IMR-90 (cell line): ENCODE measurements at regions not wholly inside any gene's neighbourhood (a gene's known extent, or its start where the extent isn't known, plus 50 kb on each side); places are given as distances from the start of the nearest gene placed in this dataset.

Source experiments
- ATAC-seq: fragments of 200-7000 bp; cut with Tn5 transposase; 2 replicates; pipeline ENCODE4 v1.9.1; 2020; ENCODE audit warnings: low read depth, mild to moderate bottlenecking, moderate library complexity
- BruUV-seq: library from RNA; stranded (reverse); fragments of 400-500 nt; replicated peaks from 2 replicates; lab custom pipeline; 2021; lab: Mats Ljungman, UMichigan
- CTCF ChIA-PET: fragments of 300-600 bp; formaldehyde crosslinking; extraction: SDS; loops from one replicate; lab custom pipeline; 2021; ENCODE audit warnings: antibody characterized with exemption; lab: Yijun Ruan, JAX
- POLR2A ChIA-PET: fragments of 300-600 bp; sonication (Branson Sonifier 250); formaldehyde crosslinking; loops from one replicate; lab custom pipeline; 2022; ENCODE audit warnings: antibody characterized with exemption; ENCODE audit not compliant: unreplicated experiment; lab: Charles Lee
- DNase-seq: peaks from one replicate; pipeline ENCODE4 v3.0.0; 2013
- H2AFZ ChIP-seq: replicated peaks from 2 replicates; pipeline ENCODE3; 2013; ENCODE audit warnings: low read length, mild to moderate bottlenecking; ENCODE audit not compliant: poor library complexity
- H2AK5ac ChIP-seq: 2 replicates; pipeline ENCODE4 v1.6.1; 2013; ENCODE audit warnings: low read depth, low read length, inconsistent platforms
- H2AK9ac ChIP-seq: replicated peaks from 2 replicates; pipeline ENCODE3; 2013; ENCODE audit warnings: mild to moderate bottlenecking, low read depth, low read length, moderate library complexity; ENCODE audit not compliant: poor library complexity
- H2BK120ac ChIP-seq: 2 replicates; pipeline ENCODE4 v1.6.1; 2013; ENCODE audit warnings: low read depth, low read length, inconsistent platforms
- H2BK15ac ChIP-seq: 3 replicates; pipeline ENCODE4 v1.6.1; 2013; ENCODE audit warnings: low read depth, low read length, inconsistent platforms
- H2BK20ac ChIP-seq: 2 replicates; pipeline ENCODE4 v1.6.1; 2013; ENCODE audit warnings: low read depth, mild to moderate bottlenecking, inconsistent platforms, low read length, moderate library complexity
- H2BK5ac ChIP-seq: 2 replicates; pipeline ENCODE4 v1.6.1; 2013; ENCODE audit warnings: mild to moderate bottlenecking, low read depth, low read length, inconsistent platforms; ENCODE audit not compliant: poor library complexity, severe bottlenecking
- H3K14ac ChIP-seq: replicated peaks from 2 replicates; pipeline ENCODE4 v1.6.1; 2013; ENCODE audit warnings: low read depth, low read length, inconsistent platforms
- H3K18ac ChIP-seq: 2 replicates; pipeline ENCODE4 v1.6.1; 2013; ENCODE audit warnings: low read depth, low read length, control low read depth
- H3K23ac ChIP-seq: 2 replicates; pipeline ENCODE4 v1.6.1; 2013; ENCODE audit warnings: low read depth, low read length, inconsistent platforms
- H3K27ac ChIP-seq: 2 replicates; pipeline ENCODE4 v1.5.1; 2013; ENCODE audit warnings: mild to moderate bottlenecking, control low read depth, low read length; ENCODE audit not compliant: insufficient read depth
- H3K27me3 ChIP-seq: 2 replicates; pipeline ENCODE4 v1.6.1; 2013; ENCODE audit warnings: low read length; ENCODE audit not compliant: control insufficient read depth, insufficient read depth
- H3K36me3 ChIP-seq: 2 replicates; pipeline ENCODE4 v1.6.1; 2013; ENCODE audit warnings: low read length, mixed read lengths; ENCODE audit not compliant: control insufficient read depth, insufficient read depth
- H3K4ac ChIP-seq: 2 replicates; pipeline ENCODE4 v1.6.1; 2013; ENCODE audit warnings: low read depth, low read length, inconsistent platforms
- H3K4me1 ChIP-seq: 2 replicates; pipeline ENCODE4 v1.6.1; 2013; ENCODE audit warnings: low read length, mixed read lengths; ENCODE audit not compliant: control insufficient read depth, insufficient read depth
- H3K4me2 ChIP-seq: 2 replicates; pipeline ENCODE4 v1.6.1; 2013; ENCODE audit warnings: low read depth, mild to moderate bottlenecking, control low read depth, low read length, moderate library complexity
- H3K4me3 ChIP-seq: 2 replicates; pipeline ENCODE4 v1.5.1; 2013; ENCODE audit warnings: low read depth, mild to moderate bottlenecking, control low read depth, low read length, moderate library complexity; ENCODE audit not compliant: insufficient read depth
- H3K56ac ChIP-seq: 2 replicates; pipeline ENCODE4 v1.6.1; 2013; ENCODE audit warnings: low read length, inconsistent platforms; ENCODE audit not compliant: insufficient read depth; ENCODE audit errors: extremely low read depth
- H3K79me1 ChIP-seq, 2 experiments: 2 replicates each; pipeline ENCODE4 v1.6.1; 2013; ENCODE audit warnings: low read length in 2 of 2, inconsistent platforms in 1 of 2, low read depth in 1 of 2
- H3K9ac ChIP-seq: 2 replicates; pipeline ENCODE4 v1.6.1; 2013; ENCODE audit warnings: low read depth, low read length, control low read depth
- H3K9me1 ChIP-seq: 2 replicates; pipeline ENCODE4 v1.6.1; 2013; ENCODE audit warnings: low read length, inconsistent platforms; ENCODE audit not compliant: insufficient read depth
- H3K9me3 ChIP-seq: 2 replicates; pipeline ENCODE4 v1.6.1; 2013; ENCODE audit warnings: low read length; ENCODE audit not compliant: control insufficient read depth, insufficient read depth
- H4K20me1 ChIP-seq: 2 replicates; pipeline ENCODE4 v1.6.1; 2013; ENCODE audit warnings: low read length, inconsistent platforms; ENCODE audit not compliant: insufficient read depth
- H4K5ac ChIP-seq: 2 replicates; pipeline ENCODE4 v1.6.1; 2013; ENCODE audit warnings: mild to moderate bottlenecking, low read depth, low read length, control low read depth
- H4K8ac ChIP-seq, 2 experiments: 2 replicates each; pipeline ENCODE4 v1.6.1; 2013; ENCODE audit warnings: low read depth in 2 of 2, low read length in 2 of 2, control low read depth in 1 of 2, inconsistent platforms in 1 of 2
- H4K91ac ChIP-seq: 2 replicates; pipeline ENCODE4 v1.6.1; 2013; ENCODE audit warnings: low read depth, low read length, inconsistent platforms; ENCODE audit not compliant: insufficient read depth
- BHLHE40 ChIP-seq: fragments of 150-350 bp; IDR thresholded peaks from 2 replicates; pipeline ENCODE4 v1.6.1; 2016; ENCODE audit warnings: mild to moderate bottlenecking, low read depth, low read length
- CEBPB ChIP-seq: IDR thresholded peaks from 2 replicates; pipeline ENCODE4 v1.6.1; 2012; ENCODE audit warnings: low read depth, low read length, improper control_type of control experiment
- CHD1 ChIP-seq: IDR thresholded peaks from 2 replicates; pipeline ENCODE4 v1.6.1; 2012; ENCODE audit warnings: low read depth, low read length, improper control_type of control experiment
- CTCF ChIP-seq: conservative IDR thresholded peaks from 2 replicates; pipeline ENCODE4 v1.5.1; 2012; ENCODE audit warnings: mild to moderate bottlenecking, low read depth, low read length, improper control_type of control experiment
- ELK1 ChIP-seq: fragments of 150-350 bp; IDR thresholded peaks from 2 replicates; pipeline ENCODE4 v1.6.1; 2016; ENCODE audit warnings: low read depth, mild to moderate bottlenecking, low read length, moderate library complexity, borderline replicate concordance
- MAZ ChIP-seq: IDR thresholded peaks from 2 replicates; pipeline ENCODE4 v1.6.1; 2012; ENCODE audit warnings: low read depth, mild to moderate bottlenecking, low read length, improper control_type of control experiment, moderate library complexity, borderline replicate concordance
- MXI1 ChIP-seq: IDR thresholded peaks from 2 replicates; pipeline ENCODE4 v1.6.1; 2012; ENCODE audit warnings: low read depth, mild to moderate bottlenecking, low read length, moderate library complexity, borderline replicate concordance
- NFE2L2 ChIP-seq: fragments of 150-350 bp; IDR thresholded peaks from 2 replicates; pipeline ENCODE4 v1.6.1; 2016; ENCODE audit warnings: low read depth, mild to moderate bottlenecking, low read length
- RAD21 ChIP-seq: IDR thresholded peaks from 2 replicates; pipeline ENCODE4 v1.6.1; 2012; ENCODE audit warnings: low read length, improper control_type of control experiment
- RCOR1 ChIP-seq: IDR thresholded peaks from 2 replicates; pipeline ENCODE4 v1.6.1; 2012; ENCODE audit warnings: mild to moderate bottlenecking, low read length, improper control_type of control experiment; ENCODE audit not compliant: insufficient replicate concordance
- SMC3 ChIP-seq: fragments of 150-350 bp; IDR thresholded peaks from 2 replicates; pipeline ENCODE4 v1.6.1; 2016; ENCODE audit warnings: low read depth, mild to moderate bottlenecking, antibody characterized with exemption, low read length, moderate library complexity
- WGBS, 2 experiments: methylation state at CpG; one replicate each; pipeline versions ENCODE4 v1.1.5 to v1.1.7; 2013; ENCODE audit warnings: missing lambda C conversion rate in 2 of 2; ENCODE audit not compliant: insufficient read length in 1 of 2; ENCODE audit errors: extremely low coverage in 2 of 2; 5-methylcytosine and 5-hydroxymethylcytosine counted together
- dilution Hi-C: fragments of 300-500 bp; cut with HindIII; formaldehyde crosslinking; loops from one replicate; pipeline ENCODE4 v1.14.3; 2018; ENCODE audit warnings: low sequenced_read_pairs; ENCODE audit not compliant: unreplicated experiment
- in situ Hi-C: fragments of 300-500 bp; cut with MboI; formaldehyde crosslinking; loops from 3 replicates; pipeline ENCODE4 v1.14.3; 2019; ENCODE audit warnings: low sequenced_read_pairs, inconsistent platforms, mixed read lengths
- intact Hi-C: fragments of 100-400 bp; cut with micrococcal nuclease; formaldehyde crosslinking; loops from 2 replicates; pipeline ENCODE4 v1.10.0; 2022
- TF ChIP-seq, protein P1 (sequence below): fragments of 150-350 bp; IDR thresholded peaks from 2 replicates; pipeline ENCODE4 v1.6.1; 2017; ENCODE audit warnings: mild to moderate bottlenecking, antibody characterized with exemption, low read length, low read depth

- POLR2A ChIA-PET: no interaction called here
- dilution Hi-C loops: no loop called here
- Histone ChIP-seq H3K79me1 (no peaks in the 10 kb centered on the region), H2AK9ac (no peak overlapping the region), H4K8ac (no peak overlapping the region), H3K18ac (no peak overlapping the region), H2AK5ac (no peak overlapping the region), H3K27ac (no peak overlapping the region), H4K5ac (no peak overlapping the region), H3K9ac (no peak overlapping the region), H3K9me1 (no peaks in the 10 kb centered on the region), H3K9me3 (no peaks in the 10 kb centered on the region), H2BK20ac (no peak overlapping the region), H3K4me3 (no peak overlapping the region), H3K23ac (no peak overlapping the region), H3K36me3 (no peaks in the 10 kb centered on the region), H3K27me3 (no peaks in the 10 kb centered on the region), H4K91ac (no peak overlapping the region), H4K20me1 (no peaks in the 10 kb centered on the region), H2BK15ac (no peak overlapping the region), H3K4ac (no peak overlapping the region), H3K4me1 (no peaks in the 10 kb centered on the region), H3K4me2 (no peak overlapping the region), H2BK120ac (no peak overlapping the region), H2AFZ (no peak overlapping the region), H2BK5ac (no peak overlapping the region), H3K56ac (no peak overlapping the region), H3K14ac (no peak overlapping the region)
- intact Hi-C loops: no loop called here
- DNase-seq (no peak), ATAC-seq (no peak)
- TF ChIP-seq BHLHE40 (no peak), RCOR1 (no peak), CTCF (no peak), CHD1 (no peak), RAD21 (no peak), ELK1 (no peak), CEBPB (no peak), MXI1 (no peak), SMC3 (no peak), MAZ (no peak), NFE2L2 (no peak)
- TF ChIP-seq, protein P1, sequence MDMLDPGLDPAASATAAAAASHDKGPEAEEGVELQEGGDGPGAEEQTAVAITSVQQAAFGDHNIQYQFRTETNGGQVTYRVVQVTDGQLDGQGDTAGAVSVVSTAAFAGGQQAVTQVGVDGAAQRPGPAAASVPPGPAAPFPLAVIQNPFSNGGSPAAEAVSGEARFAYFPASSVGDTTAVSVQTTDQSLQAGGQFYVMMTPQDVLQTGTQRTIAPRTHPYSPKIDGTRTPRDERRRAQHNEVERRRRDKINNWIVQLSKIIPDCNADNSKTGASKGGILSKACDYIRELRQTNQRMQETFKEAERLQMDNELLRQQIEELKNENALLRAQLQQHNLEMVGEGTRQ: no peak
- WGBS, 2 experiments: no CpG with 5 or more reads among the region's 1 CpG
- CTCF ChIA-PET: no interaction called here
- BruUV-seq: no TSS peak
- in situ Hi-C loops: no loop called here
Observed at GRCh38 chr11:109000531-109000930, 335.7 kb downstream of the DDX10 start.
